Hematopoietic multipotent progenitor cell treated with erythropoietin and hydrocortisone succinate and interleukin-3 and kit ligand, for 6 days (in vitro differentiated cells): ENCODE measurements at regions not wholly inside any gene's neighbourhood (a gene's known extent, or its start where the extent isn't known, plus 50 kb on each side); places are given as distances from the start of the nearest gene placed in this dataset.
"Not testable (repeated sequence)": the region's sequence is repeated elsewhere in the genome, so short reads cannot be mapped to it uniquely, and the experiment has no call there.

Experiments used
- DNase-seq: peaks from one replicate; pipeline ENCODE4 v3.0.0-alpha.2; 2015

DNA sequence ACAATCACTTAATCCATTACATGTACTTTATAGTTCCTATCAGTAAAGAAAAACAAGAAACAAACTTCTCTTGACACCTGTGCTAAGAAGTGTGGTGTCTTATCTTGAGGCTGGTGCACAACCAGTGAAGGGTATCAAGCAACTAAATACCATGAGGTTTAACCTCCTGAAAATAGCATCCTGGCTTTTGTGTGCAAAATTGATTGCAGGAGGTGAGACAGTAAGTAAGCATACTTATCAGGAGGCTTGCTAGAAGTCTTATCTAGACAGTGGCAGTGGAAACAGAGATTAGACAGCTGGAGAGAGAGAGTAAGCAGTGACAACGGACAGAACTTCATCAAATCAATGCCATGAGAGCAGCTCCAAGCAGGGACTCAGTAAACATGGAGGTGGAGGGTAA lies 730.3 kb downstream of the DNAH5 start:
- no peak for DNase-seq

- DNase-seq = no peak
Measured at GRCh38 chr5:13212886-13213285, 731.6 kb downstream of the DNAH5 start.

DNA sequence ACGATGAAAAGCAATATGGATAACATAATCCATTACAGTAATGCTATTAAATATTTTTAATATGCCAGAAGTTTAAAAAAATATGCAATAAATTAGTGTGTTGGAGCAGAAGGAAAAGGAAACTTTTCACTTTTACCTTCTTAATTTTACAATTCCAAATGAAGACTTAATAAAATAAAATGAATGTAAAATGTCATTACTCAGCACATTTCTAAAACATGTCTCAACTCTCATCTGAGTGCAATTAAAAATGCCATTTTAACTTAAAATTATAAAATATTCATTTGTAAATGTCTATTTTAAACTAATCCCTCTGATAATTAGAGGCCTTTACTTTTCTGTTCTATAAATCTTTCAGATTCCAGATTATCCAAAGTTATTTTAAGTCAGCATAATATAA lies 733.4 kb downstream of the DNAH5 start:
- DNase-seq = no peak

DNA sequence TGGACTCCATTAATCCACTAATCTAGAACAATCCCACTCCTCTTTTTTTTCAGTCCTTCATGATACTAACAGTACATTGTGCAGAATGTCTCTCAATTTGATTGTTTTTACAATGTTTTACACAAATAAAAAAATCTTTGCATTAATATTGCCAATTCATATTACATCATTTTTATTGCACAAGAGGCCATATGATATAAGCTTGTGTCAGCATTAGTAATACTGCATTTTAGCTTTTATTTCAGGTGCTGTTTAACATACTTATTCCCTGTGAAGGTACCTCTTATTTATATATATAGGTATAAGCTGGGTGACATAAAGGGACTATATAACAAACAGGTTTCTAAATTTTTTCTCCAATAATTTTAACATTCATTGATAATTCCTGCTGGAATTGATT lies 737.4 kb downstream of the DNAH5 start:
- no peak for DNase-seq

- no peak for DNase-seq
Measured at GRCh38 chr5:13201022-13201421, 743.5 kb downstream of the DNAH5 start.

- DNase-seq = not testable (repeated sequence)
Measured at GRCh38 chr5:13198226-13198625, 746.3 kb downstream of the DNAH5 start.

GRCh38 chr5:13189532-13189931 lies 755.0 kb downstream of the DNAH5 start:
- no peak for DNase-seq

DNA sequence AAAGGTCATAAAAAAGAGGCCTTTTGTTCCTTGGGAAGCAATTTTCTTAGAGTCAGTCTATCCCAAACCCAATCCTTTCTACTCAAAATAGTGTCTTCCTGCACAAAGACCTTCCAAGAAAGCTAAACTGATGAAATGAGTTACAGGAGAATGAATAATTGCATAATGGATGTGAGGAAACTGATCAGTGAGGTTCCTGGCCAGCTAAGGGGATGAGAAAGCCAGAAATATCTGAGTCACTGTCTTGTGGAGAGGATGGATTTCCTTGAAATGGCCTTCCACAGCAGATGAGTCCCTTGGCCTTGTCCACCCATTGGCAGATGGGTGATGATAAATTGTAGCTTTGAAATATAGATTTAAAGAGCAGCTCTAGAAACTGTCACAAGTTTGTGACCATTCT lies 756.1 kb downstream of the DNAH5 start:
- no peak for DNase-seq

- no peak for DNase-seq
Measured at GRCh38 chr5:13187186-13187585, 757.3 kb downstream of the DNAH5 start.

GRCh38 chr5:13186177-13186576 lies 758.3 kb downstream of the DNAH5 start:
- DNase-seq = peak; percentile 9

GRCh38 chr5:13179407-13180087 lies 764.9 kb downstream of the DNAH5 start:
- DNase-seq = no peak

GRCh38 chr5:13143630-13144029 lies 800.9 kb downstream of the DNAH5 start:
- no peak for DNase-seq

DNA sequence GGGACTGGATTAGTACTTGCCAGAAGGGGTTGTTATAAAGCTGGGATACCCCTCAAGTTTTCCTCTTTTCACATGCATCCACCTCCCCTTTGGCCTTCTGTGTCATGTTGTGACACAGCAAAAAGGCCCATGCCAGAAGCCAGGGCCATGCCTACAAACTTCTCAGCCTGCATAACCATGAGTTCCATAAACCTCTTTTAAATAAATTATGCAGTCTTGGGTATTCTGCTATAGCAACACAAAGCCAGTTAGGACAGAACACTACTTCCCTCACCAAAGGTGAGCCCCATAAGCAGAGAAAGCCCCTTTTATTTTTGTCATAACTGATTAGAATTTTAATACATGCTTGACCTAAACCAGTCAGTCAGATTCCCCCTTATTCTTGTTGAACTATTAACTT lies 801.3 kb downstream of the DNAH5 start:
- no peak for DNase-seq

DNA sequence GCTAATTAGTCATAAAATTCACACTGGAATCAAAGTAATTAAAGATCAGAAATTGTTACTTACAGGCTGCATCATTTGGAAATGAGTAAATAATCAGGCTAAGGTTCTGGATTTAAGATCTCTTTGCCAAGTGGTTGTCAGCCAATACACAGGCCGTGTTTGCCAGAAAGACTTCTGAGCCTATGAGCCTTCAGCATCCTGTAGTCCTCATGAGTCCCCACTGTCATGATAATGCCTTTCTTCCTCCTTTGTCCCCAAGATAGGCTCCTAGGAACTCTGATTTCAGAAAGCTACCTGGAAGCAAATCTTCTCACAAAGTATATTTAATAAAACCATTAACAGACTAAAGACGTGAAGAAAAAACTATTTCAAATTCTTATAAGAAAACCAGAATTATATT lies 810.5 kb downstream of the DNAH5 start:
- no peak for DNase-seq

DNA sequence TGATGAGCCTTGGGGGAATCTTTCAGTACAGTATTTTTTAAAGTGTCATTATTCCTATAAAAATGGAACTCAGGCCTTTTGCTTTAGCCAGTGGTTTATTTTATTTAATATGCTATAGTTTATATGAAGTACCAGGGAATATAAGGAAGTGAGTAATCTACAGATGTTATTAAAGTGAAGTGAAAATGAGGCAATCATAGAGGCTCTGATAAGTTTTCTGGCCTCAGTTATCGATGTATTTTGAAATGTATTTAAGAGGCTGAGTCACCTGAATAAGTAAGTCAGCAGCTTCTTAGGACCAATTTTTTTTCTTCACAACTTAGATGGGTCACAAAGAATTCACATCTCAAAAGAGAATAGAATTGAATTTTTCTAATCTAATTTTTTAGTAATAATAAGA lies 829.0 kb downstream of the DNAH5 start:
- no peak for DNase-seq

DNA sequence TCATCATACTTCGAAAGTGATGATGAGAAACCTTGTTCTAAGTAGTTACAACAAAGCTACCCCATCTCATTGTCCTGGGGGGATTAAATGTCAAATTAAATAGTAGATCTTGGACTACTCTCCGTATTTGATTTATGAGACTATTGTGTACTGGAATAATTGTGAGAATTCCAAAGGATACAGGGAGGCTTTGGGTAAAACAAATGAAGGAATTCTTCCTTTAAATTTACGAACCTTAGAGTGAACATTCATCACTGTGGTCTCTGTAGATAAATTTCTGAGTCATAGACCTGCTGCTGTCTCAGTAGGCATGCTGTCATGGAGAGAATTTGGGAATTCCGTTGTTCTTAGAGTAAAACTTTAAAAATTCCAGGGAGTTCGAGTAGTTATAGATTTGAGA lies 836.2 kb downstream of the DNAH5 start:
- no peak for DNase-seq

GRCh38 chr5:13107537-13107936 lies 837.0 kb downstream of the DNAH5 start:
- DNase-seq = no peak

DNA sequence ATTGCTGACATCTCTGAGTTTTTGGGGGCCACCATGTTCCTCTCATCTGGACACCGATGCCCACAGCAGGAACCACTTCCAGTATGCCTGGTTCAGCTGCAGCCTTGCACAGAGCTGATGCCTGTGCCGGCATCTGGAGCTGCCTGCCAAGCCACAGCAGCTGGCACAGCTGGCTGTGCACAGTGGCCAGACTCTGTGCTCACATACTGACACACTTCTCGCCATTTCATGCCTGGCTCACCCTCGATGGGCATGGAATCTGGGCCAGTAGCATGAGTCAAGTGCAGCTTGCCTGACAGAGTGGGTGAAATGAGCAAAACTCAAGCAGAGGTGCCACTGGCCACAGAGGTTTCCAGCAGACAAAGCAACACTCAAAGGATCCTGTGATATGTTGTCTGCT lies 863.4 kb downstream of the DNAH5 start:
- no peak for DNase-seq

- not testable (repeated sequence) for DNase-seq
Measured at GRCh38 chr5:13072936-13073335, 871.6 kb downstream of the DNAH5 start.

DNA sequence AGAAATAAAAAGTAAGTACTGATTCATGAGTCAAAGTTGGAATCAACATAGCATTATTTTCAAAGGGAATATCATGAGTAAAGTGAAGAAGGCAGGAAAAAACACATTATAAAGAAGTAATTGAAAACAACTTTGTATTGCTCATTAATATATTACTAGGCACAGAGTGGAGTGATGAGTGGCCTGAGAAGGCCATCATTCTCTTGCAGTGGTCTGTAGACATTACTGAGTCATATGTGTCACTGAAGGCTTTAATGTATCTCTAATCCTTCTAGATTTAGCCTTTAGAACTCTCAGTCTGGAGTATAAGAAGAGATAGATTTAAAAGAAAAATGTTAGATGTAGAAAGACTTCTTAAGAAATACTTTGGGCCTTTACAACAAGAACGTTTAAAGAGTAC lies 881.4 kb downstream of the DNAH5 start:
- DNase-seq = no peak

DNA sequence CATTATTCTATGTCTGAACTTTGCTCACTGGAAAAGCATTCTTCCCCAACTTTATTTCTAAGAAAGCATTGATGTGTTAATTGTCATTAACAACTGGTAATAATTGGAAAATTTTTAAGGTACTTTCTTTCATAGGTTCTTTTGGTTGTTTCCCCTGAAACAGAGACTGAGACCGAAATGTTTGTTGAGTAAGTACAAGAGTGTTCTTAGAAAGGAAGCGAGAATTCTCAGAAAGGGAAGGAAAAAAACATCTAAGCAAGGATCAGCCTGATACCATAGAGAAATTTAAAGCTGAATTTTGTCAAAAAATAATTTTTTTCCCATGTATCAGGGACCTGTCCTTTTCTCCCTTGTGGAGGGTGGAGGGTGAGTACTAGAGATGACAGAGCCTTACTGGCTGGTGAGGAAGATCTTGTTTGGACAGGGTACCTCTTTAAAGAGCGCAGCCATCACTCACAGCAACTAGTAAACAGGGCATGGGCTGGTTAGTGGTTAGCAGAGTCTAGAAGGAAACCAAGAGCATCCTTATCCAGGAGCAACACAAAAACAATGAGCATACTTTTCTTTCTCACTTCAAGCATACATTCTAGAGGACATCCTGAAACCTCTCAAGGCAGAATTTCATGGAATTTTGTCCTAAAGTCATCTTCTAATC lies 898.5 kb downstream of the DNAH5 start:
- no peak for DNase-seq

DNA sequence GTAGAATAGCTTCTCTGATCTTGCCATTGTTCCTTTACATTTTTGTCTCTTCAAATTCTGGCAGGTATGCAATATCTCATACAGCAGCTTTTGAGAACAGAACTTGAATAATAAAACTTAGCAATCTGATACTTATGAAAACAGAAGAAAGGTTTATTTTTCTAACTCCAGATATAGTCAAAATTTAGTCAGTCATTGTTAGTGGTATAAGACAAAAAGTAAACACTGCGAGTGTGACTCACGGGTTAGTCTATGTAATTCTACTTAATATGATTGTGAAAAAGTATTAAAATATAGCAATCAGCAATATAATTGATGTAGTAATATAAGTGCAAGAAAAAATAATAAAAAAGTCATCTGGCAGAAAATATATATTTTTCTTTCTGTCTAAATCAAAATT lies 910.4 kb downstream of the DNAH5 start:
- no peak for DNase-seq

GRCh38 chr5:13029211-13029610 lies 915.3 kb downstream of the DNAH5 start:
- no peak for DNase-seq

DNA sequence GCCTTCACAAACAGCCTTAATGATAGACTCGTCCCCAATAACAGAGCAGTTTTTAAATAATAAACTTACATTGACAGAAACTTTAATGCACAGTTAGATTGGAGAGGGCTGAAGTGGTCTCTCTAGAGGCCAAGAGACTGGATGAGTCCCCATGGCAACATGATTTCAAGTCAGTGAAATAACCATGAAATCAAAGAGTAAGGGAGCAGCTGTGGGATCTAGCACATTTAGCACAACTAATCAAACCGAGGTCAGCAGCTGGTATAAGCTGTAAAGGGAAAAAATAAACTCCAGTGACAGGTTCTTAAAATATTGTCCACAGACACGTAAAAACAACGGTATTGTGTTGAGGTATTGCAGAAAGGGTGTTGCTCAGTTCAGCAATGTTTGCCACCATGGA lies 916.6 kb downstream of the DNAH5 start:
- DNase-seq = no peak

- no peak for DNase-seq
Measured at GRCh38 chr5:13019729-13020128, 924.8 kb downstream of the DNAH5 start.
